Naive B cell (primary cell): ENCODE measurements at regions not wholly inside any gene's neighbourhood (a gene's known extent, or its start where the extent isn't known, plus 50 kb on each side); places are given as distances from the start of the nearest gene placed in this dataset.

ENCODE experiments used
- ATAC-seq, 2 donors: fragments of 150-1000 bp; cut with Tn5 transposase; 2 replicates each; pipeline ENCODE4 v1.10.0; 2021; ENCODE audit warnings: low read depth in 2 of 2, mild to moderate bottlenecking in 2 of 2, moderate library complexity in 2 of 2
- DNase-seq: peaks from one replicate; pipeline ENCODE4 v3.0.0; 2022
- H3K27ac Mint-ChIP-seq, 6 donors: one replicate each; pipeline ENCODE4 v1.8.0; 2020 to 2022; ENCODE audit warnings: mild to moderate bottlenecking in 6 of 6, mixed read lengths in 6 of 6, moderate library complexity in 5 of 6, inconsistent platforms in 2 of 6
- H3K27me3 Mint-ChIP-seq, 3 donors: one replicate each; pipeline ENCODE4 v1.8.0; 2021 to 2022; ENCODE audit warnings: mixed read lengths in 3 of 3, mild to moderate bottlenecking in 1 of 3
- H3K36me3 Mint-ChIP-seq, 2 donors: one replicate each; pipeline ENCODE4 v1.8.0; 2020 to 2022; ENCODE audit warnings: mixed read lengths in 2 of 2, inconsistent platforms in 1 of 2, mild to moderate bottlenecking in 1 of 2
- H3K4me1 Mint-ChIP-seq, 3 donors: one replicate each; pipeline ENCODE4 v1.8.0; 2020 to 2022; ENCODE audit warnings: mixed read lengths in 3 of 3, inconsistent platforms in 1 of 3, mild to moderate bottlenecking in 1 of 3, moderate library complexity in 1 of 3
- H3K4me3 Mint-ChIP-seq, 8 donors: one replicate each; pipeline ENCODE4 v1.8.0; 2020 to 2022; ENCODE audit warnings: mild to moderate bottlenecking in 8 of 8, mixed read lengths in 8 of 8, moderate library complexity in 8 of 8, inconsistent platforms in 2 of 8
- H3K9me3 Mint-ChIP-seq, 7 donors: one replicate each; pipeline ENCODE4 v1.8.0; 2020 to 2022; ENCODE audit warnings: mixed read lengths in 7 of 7, mild to moderate bottlenecking in 5 of 7, inconsistent platforms in 2 of 7, moderate library complexity in 1 of 7

- Mint-ChIP-seq H3K36me3 (no peaks in the 10 kb centered on the region), H3K9me3 (no peaks in the 10 kb centered on the region), H3K27me3 (peaks cover 19 to 37% (median 23%) of the 10 kb centered on the region in 3 donors), H3K4me1 (peaks cover 5 to 15% (median 11%) of the 10 kb centered on the region in 3 donors), H3K27ac (peak overlapping the region in 2 of 6 donors; percentile 32 to 61), H3K4me3 (no peak overlapping the region)
- ATAC-seq (no peak), DNase-seq (no peak)
Measured at GRCh38 chr5:10856071-10856470, 95.0 kb upstream of the DAP start.

- Mint-ChIP-seq H3K36me3 (no peaks in the 10 kb centered on the region), H3K9me3 (no peaks in the 10 kb centered on the region), H3K27me3 (peaks cover 20 to 27% (median 23%) of the 10 kb centered on the region in 3 donors), H3K4me3 (no peak overlapping the region), H3K4me1 (peaks cover 5 to 15% (median 11%) of the 10 kb centered on the region in 3 donors), H3K27ac (no peak overlapping the region)
- ATAC-seq (no peak), DNase-seq (no peak)
Measured at GRCh38 chr5:10854506-10855277, 93.7 kb upstream of the DAP start.

DNA sequence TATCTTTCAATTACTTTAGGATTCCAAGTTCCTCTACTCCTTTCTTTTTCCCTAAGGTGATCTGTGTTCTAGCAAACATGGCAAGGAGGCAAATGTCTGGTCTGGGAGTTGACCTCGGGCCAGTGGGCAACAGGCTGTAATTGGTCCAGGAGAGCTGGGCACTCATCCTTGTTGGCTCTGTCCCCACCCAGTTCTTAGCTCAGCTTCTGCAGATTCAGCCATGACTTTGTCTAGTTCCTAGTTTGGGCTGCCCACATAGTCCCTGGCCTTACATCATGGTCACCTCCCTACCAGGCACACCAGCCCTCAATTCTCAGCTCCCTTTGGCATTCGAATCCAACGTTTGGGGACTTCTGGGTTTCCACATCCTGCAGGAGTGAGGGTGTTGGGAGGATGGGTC is 92.1 kb upstream of the DAP start:
- H3K4me3 Mint-ChIP-seq, result no peak overlapping the region
- H3K36me3 Mint-ChIP-seq, result no peaks in the 10 kb centered on the region
- no peak overlapping the region for H3K27ac Mint-ChIP-seq
- DNase-seq (no peak), ATAC-seq (no peak)
- H3K27me3 Mint-ChIP-seq, result peaks cover 17 to 20% (median 19%) of the 10 kb centered on the region in 3 donors
- peaks cover 5 to 15% (median 6%) of the 10 kb centered on the region in 3 donors for H3K4me1 Mint-ChIP-seq
- peaks cover 0 to 5% (median 2%) of the 10 kb centered on the region in 7 donors for H3K9me3 Mint-ChIP-seq

GRCh38 chr5:10849278-10849677 is 88.2 kb upstream of the DAP start:
- Mint-ChIP-seq H3K27ac (no peak overlapping the region), H3K9me3 (peaks cover 5 to 27% (median 11%) of the 10 kb centered on the region in 7 donors), H3K4me3 (no peak overlapping the region), H3K27me3 (peaks cover 4 to 23% (median 18%) of the 10 kb centered on the region in 3 donors), H3K36me3 (peaks cover 0 to 7% of the 10 kb centered on the region in 2 donors), H3K4me1 (no peaks in the 10 kb centered on the region)
- no peak for ATAC-seq
- DNase-seq, result no peak

DNA sequence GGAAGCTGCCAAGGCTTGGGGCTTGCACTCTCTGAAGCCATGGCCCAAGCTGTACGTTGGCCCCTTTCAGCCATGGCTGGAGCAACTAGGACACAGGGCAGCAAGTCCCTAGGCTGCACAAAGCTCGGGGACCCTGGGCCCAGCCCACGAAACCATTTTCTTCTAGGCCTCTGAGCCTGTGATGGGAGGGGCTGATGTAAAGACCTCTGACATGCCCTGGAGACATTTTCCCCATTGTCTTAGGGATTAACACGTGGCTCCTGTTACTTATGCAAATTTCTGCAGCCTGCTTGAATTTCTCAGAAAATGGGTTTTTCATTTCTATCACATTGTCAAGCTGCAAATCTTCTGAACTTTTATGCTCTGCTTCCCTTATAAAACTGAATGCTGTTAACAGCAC is 83.0 kb upstream of the DAP start:
- Mint-ChIP-seq H3K27me3 (peaks cover 0 to 27% (median 26%) of the 10 kb centered on the region in 3 donors), H3K27ac (no peak overlapping the region), H3K4me3 (no peak overlapping the region), H3K4me1 (no peaks in the 10 kb centered on the region), H3K9me3 (peaks cover 5 to 43% (median 20%) of the 10 kb centered on the region in 7 donors), H3K36me3 (peaks cover 0 to 9% of the 10 kb centered on the region in 2 donors)
- no peak for ATAC-seq
- no peak for DNase-seq

GRCh38 chr5:10842823-10843222 is 81.8 kb upstream of the DAP start:
- Mint-ChIP-seq H3K9me3 (peaks cover 3 to 35% (median 20%) of the 10 kb centered on the region in 7 donors), H3K27ac (no peak overlapping the region), H3K4me1 (no peaks in the 10 kb centered on the region)

GRCh38 chr5:10839916-10840599 is 79.0 kb upstream of the DAP start:
- Mint-ChIP-seq H3K4me1 (no peaks in the 10 kb centered on the region), H3K36me3 (peaks cover 0 to 9% of the 10 kb centered on the region in 2 donors), H3K9me3 (peaks cover 3 to 24% (median 18%) of the 10 kb centered on the region in 7 donors), H3K27me3 (peaks cover 0 to 28% (median 21%) of the 10 kb centered on the region in 3 donors), H3K27ac (no peak overlapping the region), H3K4me3 (no peak overlapping the region)
- DNase-seq (no peak), ATAC-seq (no peak)

More at GRCh38 chr5:10842823-10843222, 81.8 kb upstream of the DAP start:
- peaks cover 0 to 35% (median 31%) of the 10 kb centered on the region in 3 donors for H3K27me3 Mint-ChIP-seq
- H3K4me3 Mint-ChIP-seq, result no peak overlapping the region
- peaks cover 0 to 9% of the 10 kb centered on the region in 2 donors for H3K36me3 Mint-ChIP-seq
- DNase-seq (no peak), ATAC-seq (no peak)

DNA sequence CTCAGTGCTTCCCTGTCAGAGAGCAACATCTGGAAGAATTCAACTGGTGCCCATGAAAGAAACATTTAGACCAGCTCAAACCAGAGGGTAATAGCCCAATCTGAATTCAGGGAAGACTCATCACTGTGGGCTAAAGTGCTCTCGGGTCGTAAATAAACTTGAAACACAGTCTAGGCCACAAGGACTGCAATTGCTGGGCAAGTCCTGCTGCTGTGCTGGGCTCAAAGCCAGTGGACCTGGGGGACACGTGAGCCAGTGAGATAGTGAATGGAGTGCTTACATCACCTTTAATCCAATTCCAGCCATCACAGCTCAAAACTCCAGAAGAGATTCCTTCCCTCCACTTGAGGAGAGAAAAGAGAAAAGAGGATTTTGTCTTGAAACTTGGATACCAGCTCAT is 78.1 kb upstream of the DAP start:
- peaks cover 0 to 21% (median 13%) of the 10 kb centered on the region in 3 donors for H3K27me3 Mint-ChIP-seq
- H3K27ac Mint-ChIP-seq, result no peak overlapping the region
- H3K9me3 Mint-ChIP-seq, result peaks cover 0 to 15% (median 9%) of the 10 kb centered on the region in 7 donors
- no peaks in the 10 kb centered on the region for H3K4me1 Mint-ChIP-seq
- DNase-seq (no peak), ATAC-seq (no peak)
- H3K36me3 Mint-ChIP-seq, result no peaks in the 10 kb centered on the region
- no peak overlapping the region for H3K4me3 Mint-ChIP-seq

GRCh38 chr5:10838038-10838437 is 77.0 kb upstream of the DAP start:
- DNase-seq, result no peak
- Mint-ChIP-seq H3K27ac (no peak overlapping the region), H3K36me3 (no peaks in the 10 kb centered on the region), H3K27me3 (peaks cover 0 to 32% (median 13%) of the 10 kb centered on the region in 3 donors), H3K4me1 (no peaks in the 10 kb centered on the region), H3K4me3 (no peak overlapping the region), H3K9me3 (peaks cover 0 to 6% (median 4%) of the 10 kb centered on the region in 7 donors)
- ATAC-seq, result no peak

GRCh38 chr5:10836986-10837385 is 76.0 kb upstream of the DAP start:
- Mint-ChIP-seq H3K27ac (no peak overlapping the region), H3K9me3 (no peaks in the 10 kb centered on the region), H3K27me3 (peaks cover 0 to 41% (median 19%) of the 10 kb centered on the region in 3 donors), H3K4me1 (no peaks in the 10 kb centered on the region), H3K36me3 (no peaks in the 10 kb centered on the region), H3K4me3 (no peak overlapping the region)
- DNase-seq (no peak), ATAC-seq (no peak)

- DNase-seq (no peak), ATAC-seq (no peak)
- Mint-ChIP-seq H3K4me1 (no peaks in the 10 kb centered on the region), H3K27ac (no peak overlapping the region), H3K9me3 (no peaks in the 10 kb centered on the region), H3K36me3 (no peaks in the 10 kb centered on the region), H3K4me3 (no peak overlapping the region), H3K27me3 (peaks cover 0 to 44% (median 23%) of the 10 kb centered on the region in 3 donors)
Measured at GRCh38 chr5:10834695-10835094, 73.7 kb upstream of the DAP start.

DNA sequence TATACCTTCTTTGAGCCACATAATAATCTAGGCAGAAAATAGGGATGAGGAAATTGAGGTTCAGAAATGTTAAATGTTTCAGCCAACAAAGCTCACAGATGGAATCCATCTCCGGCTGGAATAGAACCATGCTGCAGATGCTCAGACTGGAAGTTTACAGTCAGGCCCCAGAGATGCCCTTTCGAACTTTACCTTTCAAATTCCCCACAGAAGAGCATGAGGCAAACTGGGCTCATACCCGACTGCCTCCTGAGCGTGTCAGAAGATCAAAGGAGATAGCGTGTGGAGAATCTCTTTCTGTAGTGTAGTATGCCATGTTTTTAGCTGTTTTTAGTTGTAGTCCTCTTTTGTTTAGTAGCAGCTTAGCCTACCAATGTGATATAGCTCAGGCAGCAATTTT is 72.0 kb upstream of the DAP start:
- ATAC-seq (no peak), DNase-seq (no peak)
- Mint-ChIP-seq H3K9me3 (no peaks in the 10 kb centered on the region), H3K27ac (peak overlapping the region in 1 of 6 donors; percentile 12), H3K27me3 (peaks cover 0 to 35% (median 12%) of the 10 kb centered on the region in 3 donors), H3K4me1 (no peaks in the 10 kb centered on the region), H3K36me3 (no peaks in the 10 kb centered on the region), H3K4me3 (no peak overlapping the region)

GRCh38 chr5:10832421-10832820 is 71.4 kb upstream of the DAP start:
- H3K9me3 Mint-ChIP-seq, result no peaks in the 10 kb centered on the region
- H3K27me3 Mint-ChIP-seq, result peaks cover 0 to 30% (median 12%) of the 10 kb centered on the region in 3 donors
- ATAC-seq (no peak), DNase-seq (no peak)
- H3K36me3 Mint-ChIP-seq, result no peaks in the 10 kb centered on the region
- H3K27ac Mint-ChIP-seq, result no peak overlapping the region
- H3K4me3 Mint-ChIP-seq, result no peak overlapping the region
- no peaks in the 10 kb centered on the region for H3K4me1 Mint-ChIP-seq

GRCh38 chr5:10831419-10831818 is 70.4 kb upstream of the DAP start:
- H3K9me3 Mint-ChIP-seq, result no peaks in the 10 kb centered on the region
- H3K36me3 Mint-ChIP-seq, result no peaks in the 10 kb centered on the region
- no peak overlapping the region for H3K27ac Mint-ChIP-seq
- no peaks in the 10 kb centered on the region for H3K4me1 Mint-ChIP-seq
- DNase-seq (no peak), ATAC-seq (no peak)
- no peak overlapping the region for H3K4me3 Mint-ChIP-seq
- H3K27me3 Mint-ChIP-seq, result peaks cover 0 to 30% (median 12%) of the 10 kb centered on the region in 3 donors
